Calu3 (cell line): ENCODE measurements at regions not wholly inside any gene's neighbourhood (a gene's known extent, or its start where the extent isn't known, plus 50 kb on each side); places are given as distances from the start of the nearest gene placed in this dataset.

ENCODE experiments used
- BruUV-seq: library from RNA; stranded (reverse); fragments of 400-500 nt; replicated peaks from 2 replicates; lab custom pipeline; 2021; lab: Mats Ljungman, UMichigan
- CTCF ChIA-PET: fragments of 300-600 bp; sonication (Branson Sonifier 250); formaldehyde crosslinking; loops from one replicate; lab custom pipeline; 2022; ENCODE audit warnings: antibody characterized with exemption; lab: Charles Lee
- DNase-seq: peaks from one replicate; pipeline ENCODE4 v3.0.0; 2022
- H3K27ac Mint-ChIP-seq: one replicate; pipeline ENCODE4 v1.8.0; 2022; ENCODE audit warnings: mixed read lengths; ENCODE audit not compliant: unreplicated experiment
- H3K27me3 Mint-ChIP-seq: one replicate; pipeline ENCODE4 v1.8.0; 2022; ENCODE audit warnings: mixed read lengths; ENCODE audit not compliant: unreplicated experiment
- H3K36me3 Mint-ChIP-seq: one replicate; pipeline ENCODE4 v1.8.0; 2022; ENCODE audit warnings: mild to moderate bottlenecking, moderate library complexity, mixed read lengths; ENCODE audit not compliant: insufficient read depth, unreplicated experiment
- H3K4me1 Mint-ChIP-seq: one replicate; pipeline ENCODE4 v1.8.0; 2022; ENCODE audit warnings: mild to moderate bottlenecking, low read depth, mixed read lengths; ENCODE audit not compliant: unreplicated experiment
- H3K4me3 Mint-ChIP-seq: one replicate; pipeline ENCODE4 v1.8.0; 2022; ENCODE audit warnings: mild to moderate bottlenecking, low read depth, moderate library complexity, mixed read lengths; ENCODE audit not compliant: unreplicated experiment
- H3K9me3 Mint-ChIP-seq: one replicate; pipeline ENCODE4 v1.8.0; 2022; ENCODE audit warnings: low read depth, mixed read lengths; ENCODE audit not compliant: unreplicated experiment
- intact Hi-C: fragments of 100-400 bp; cut with micrococcal nuclease; formaldehyde crosslinking; loops from one replicate; pipeline ENCODE4 v1.10.0; 2022; ENCODE audit not compliant: unreplicated experiment
- TF ChIP-seq, protein P1 (sequence below): fragments of 200-600 bp; IDR thresholded peaks from one replicate; pipeline ENCODE4 v1.8.0; 2022; ENCODE audit warnings: antibody characterized with exemption; ENCODE audit not compliant: unreplicated experiment

DNA sequence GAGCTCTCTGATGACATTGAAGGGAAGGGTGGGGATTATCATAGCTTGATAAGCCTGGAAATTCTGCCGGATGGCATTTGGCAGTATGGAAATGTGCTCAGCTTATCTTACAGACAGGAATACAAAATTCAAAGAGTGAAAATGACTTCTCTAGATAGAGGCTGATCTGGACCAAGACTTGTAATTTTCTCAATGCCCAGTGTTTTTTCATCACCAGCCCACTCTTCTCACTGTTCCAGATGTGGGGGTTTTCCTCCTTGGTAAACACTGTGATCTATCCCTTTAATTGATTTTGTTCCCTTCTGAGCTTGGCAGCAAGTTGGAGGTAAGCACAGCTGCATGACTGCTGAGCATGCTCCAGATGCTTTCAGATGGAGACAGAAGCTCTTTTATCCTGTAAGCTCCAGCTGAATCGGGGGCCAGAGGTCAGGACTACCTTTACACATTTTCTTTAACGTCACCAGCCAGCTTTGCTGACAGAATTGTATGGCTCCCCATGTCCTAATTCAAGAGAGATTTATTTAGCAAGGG, 287.4 kb upstream of the TCF4 start:
- TF ChIP-seq, protein P1, sequence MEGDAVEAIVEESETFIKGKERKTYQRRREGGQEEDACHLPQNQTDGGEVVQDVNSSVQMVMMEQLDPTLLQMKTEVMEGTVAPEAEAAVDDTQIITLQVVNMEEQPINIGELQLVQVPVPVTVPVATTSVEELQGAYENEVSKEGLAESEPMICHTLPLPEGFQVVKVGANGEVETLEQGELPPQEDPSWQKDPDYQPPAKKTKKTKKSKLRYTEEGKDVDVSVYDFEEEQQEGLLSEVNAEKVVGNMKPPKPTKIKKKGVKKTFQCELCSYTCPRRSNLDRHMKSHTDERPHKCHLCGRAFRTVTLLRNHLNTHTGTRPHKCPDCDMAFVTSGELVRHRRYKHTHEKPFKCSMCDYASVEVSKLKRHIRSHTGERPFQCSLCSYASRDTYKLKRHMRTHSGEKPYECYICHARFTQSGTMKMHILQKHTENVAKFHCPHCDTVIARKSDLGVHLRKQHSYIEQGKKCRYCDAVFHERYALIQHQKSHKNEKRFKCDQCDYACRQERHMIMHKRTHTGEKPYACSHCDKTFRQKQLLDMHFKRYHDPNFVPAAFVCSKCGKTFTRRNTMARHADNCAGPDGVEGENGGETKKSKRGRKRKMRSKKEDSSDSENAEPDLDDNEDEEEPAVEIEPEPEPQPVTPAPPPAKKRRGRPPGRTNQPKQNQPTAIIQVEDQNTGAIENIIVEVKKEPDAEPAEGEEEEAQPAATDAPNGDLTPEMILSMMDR, result no peak
- intact Hi-C loops, result no loop called here
- Mint-ChIP-seq H3K36me3 (no peaks in the 10 kb centered on the region), H3K27ac (no peak overlapping the region), H3K4me3 (no peak overlapping the region), H3K27me3 (no peaks in the 10 kb centered on the region), H3K4me1 (no peaks in the 10 kb centered on the region), H3K9me3 (no peaks in the 10 kb centered on the region)
- CTCF ChIA-PET, result interaction anchor here (0.5 kb wide), 1 partner anchor 365 kb away, joined by 5 read pairs; no protein-coding TSS in a partner anchor
- no TSS peak for BruUV-seq
- no peak for DNase-seq

DNA sequence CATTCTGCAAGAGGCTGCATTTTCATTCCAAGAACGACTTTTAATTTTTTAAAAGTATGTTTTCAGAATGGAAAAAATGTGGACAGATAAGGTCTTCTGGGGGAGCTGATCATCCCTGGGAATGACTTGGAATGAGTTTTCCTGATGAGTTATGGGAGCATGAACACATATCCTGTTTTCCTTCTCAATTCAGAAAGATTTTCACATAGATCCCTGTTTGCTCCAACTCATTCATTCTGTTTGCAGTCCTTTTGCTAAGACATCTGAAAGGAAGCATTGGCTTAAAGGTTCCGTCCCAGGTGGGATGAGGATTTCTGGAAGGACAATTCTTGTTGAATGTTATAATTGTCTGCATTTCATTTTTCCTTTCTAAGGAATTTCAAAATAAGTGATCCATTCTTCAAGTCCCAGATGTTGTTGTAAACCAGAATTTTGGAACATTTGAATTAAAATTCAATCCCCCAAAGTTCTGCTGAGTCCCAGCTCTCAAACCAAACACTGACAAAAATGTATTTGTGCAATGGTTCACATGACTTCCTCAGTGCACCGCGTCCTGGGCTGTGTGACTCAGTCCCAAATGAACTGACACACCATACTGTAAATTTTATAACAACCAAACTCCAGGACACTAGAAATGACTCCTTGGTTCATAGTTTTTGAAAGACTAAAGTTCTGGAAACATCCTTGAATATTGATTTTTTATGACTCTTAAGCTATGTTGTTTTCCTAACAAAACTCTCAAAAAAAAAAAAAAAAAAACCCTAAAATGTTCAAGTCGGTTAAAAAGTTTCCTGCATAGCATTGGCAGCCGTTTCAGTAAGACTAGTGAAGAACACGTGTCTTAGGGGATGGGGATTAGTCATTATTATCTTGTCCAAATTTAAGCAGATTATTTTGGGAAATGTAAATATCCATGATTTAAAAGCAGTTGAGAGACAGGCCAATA, 281.8 kb upstream of the TCF4 start:
- BruUV-seq, result no TSS peak
- Mint-ChIP-seq H3K27ac (no peak overlapping the region), H3K9me3 (no peaks in the 10 kb centered on the region), H3K4me1 (no peaks in the 10 kb centered on the region), H3K27me3 (no peaks in the 10 kb centered on the region), H3K36me3 (no peaks in the 10 kb centered on the region), H3K4me3 (no peak overlapping the region)
- intact Hi-C loops, result no loop called here
- CTCF ChIA-PET, result no interaction called here
- TF ChIP-seq, protein P1, result no peak
- DNase-seq, result no peak

DNA sequence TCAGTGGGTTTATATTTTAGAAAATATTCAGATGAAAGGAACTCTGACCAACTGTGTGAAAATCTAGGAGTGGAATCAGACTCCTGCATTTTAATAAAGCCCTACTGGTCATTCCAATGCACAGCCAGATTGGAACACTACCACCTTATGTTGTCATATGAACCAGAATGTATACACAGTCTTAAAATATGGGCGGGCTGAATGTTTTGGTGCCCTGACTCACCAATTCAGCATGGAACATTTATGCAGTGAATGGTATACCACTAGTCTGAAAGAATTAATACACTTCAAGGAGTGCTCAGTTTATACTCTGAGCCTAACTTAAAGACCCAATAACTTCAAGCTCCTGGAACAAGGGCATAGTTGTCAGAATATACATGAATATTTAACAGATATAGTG, 280.9 kb upstream of the TCF4 start:
- H3K9me3 Mint-ChIP-seq, result no peaks in the 10 kb centered on the region
- DNase-seq, result no peak
- H3K4me3 Mint-ChIP-seq, result no peak overlapping the region
- H3K36me3 Mint-ChIP-seq, result no peaks in the 10 kb centered on the region
- H3K27ac Mint-ChIP-seq, result no peak overlapping the region
- H3K4me1 Mint-ChIP-seq, result no peaks in the 10 kb centered on the region
- no TSS peak for BruUV-seq
- TF ChIP-seq, protein P1, result no peak
- CTCF ChIA-PET, result no interaction called here
- H3K27me3 Mint-ChIP-seq, result no peaks in the 10 kb centered on the region
- intact Hi-C loops, result no loop called here

DNA sequence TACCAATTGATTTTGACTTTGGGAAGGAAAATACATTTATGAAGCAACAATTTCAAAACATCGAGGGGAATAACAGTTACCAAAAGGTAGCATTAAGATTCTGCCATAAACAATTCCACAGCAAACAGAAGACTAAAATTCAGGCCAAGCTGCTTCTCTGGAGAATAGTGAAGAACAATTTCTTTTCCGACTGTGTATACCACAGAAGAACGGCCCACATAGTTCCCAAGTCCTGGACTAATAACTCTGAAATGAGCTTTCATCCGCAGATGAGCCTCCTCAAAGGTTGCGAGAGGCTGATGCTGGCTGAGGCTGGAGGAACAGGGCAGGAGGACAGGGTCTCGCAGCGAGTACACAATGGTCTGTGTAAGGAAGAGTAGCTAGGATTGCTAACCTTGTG, 278.9 kb upstream of the TCF4 start:
- Mint-ChIP-seq H3K27me3 (no peaks in the 10 kb centered on the region), H3K9me3 (no peaks in the 10 kb centered on the region)

More for the DNA sequence above, 278.9 kb upstream of the TCF4 start:
- intact Hi-C loops, result no loop called here
- H3K36me3 Mint-ChIP-seq, result no peaks in the 10 kb centered on the region
- CTCF ChIA-PET, result no interaction called here
- no peak for DNase-seq
- H3K27ac Mint-ChIP-seq, result no peak overlapping the region
- TF ChIP-seq, protein P1, result no peak
- H3K4me3 Mint-ChIP-seq, result no peak overlapping the region
- no TSS peak for BruUV-seq
- H3K4me1 Mint-ChIP-seq, result no peaks in the 10 kb centered on the region
